ENCODE measurements at regions not wholly inside any gene's neighbourhood (a gene's known extent, or its start where the extent isn't known, plus 50 kb on each side); places are given as distances from the start of the nearest gene placed in this dataset.

- no peaks in the 10 kb centered on the region for H3K4me1 ChIP-seq (ENCODE audit: control insufficient read depth, extremely low read depth, insufficient read depth, low read length)
- H3K27ac ChIP-seq (ENCODE audit: insufficient read depth, low read depth, low read length): no peak overlapping the region
- no peak overlapping the region for H3K9ac ChIP-seq (replicated peaks; ENCODE audit: extremely low read depth, insufficient read depth, low read length)
- intact Hi-C loops (cut with micrococcal nuclease): no loop called here
- BruUV-seq (replicated peaks): no TSS peak
- no peak overlapping the region for H3K4me3 ChIP-seq (replicated peaks in 1 of 3; ENCODE audit: insufficient read depth in 1 of 3, low read depth in 1 of 3, low read length in 3 of 3)
- no peaks in the 10 kb centered on the region for H4K20me1 ChIP-seq (replicated peaks; ENCODE audit: control insufficient read depth, extremely low read depth, insufficient read depth, low read length)
- no peaks in the 10 kb centered on the region for H3K27me3 ChIP-seq (ENCODE audit: control insufficient read depth in 2 of 2, insufficient read depth in 2 of 2, low read length in 2 of 2)
- H3K9me1 ChIP-seq (replicated peaks; ENCODE audit: control insufficient read depth, extremely low read depth, insufficient read depth, low read length): no peaks in the 10 kb centered on the region
- TF ChIP-seq MAX (IDR thresholded peaks at IDR 0.05; ENCODE audit: insufficient read depth, insufficient read length) (no peak), POLR2A (IDR thresholded peaks at IDR 0.05; ENCODE audit: low read depth, low read length) (no peak), POLR2AphosphoS5 (IDR thresholded peaks at IDR 0.05; ENCODE audit: insufficient read depth, low read depth, low read length) (no peak), MYC (IDR thresholded peaks at IDR 0.05; ENCODE audit: low read depth, low read length) (no peak), GATA2 (IDR thresholded peaks at IDR 0.05; ENCODE audit: insufficient read depth, insufficient read length, low read depth, low read length) (no peak), FOS (IDR thresholded peaks at IDR 0.05; ENCODE audit: borderline replicate concordance, insufficient read depth, low read length) (no peak), EZH2 (IDR thresholded peaks at IDR 0.05; ENCODE audit: borderline replicate concordance, low read depth, low read length, severe bottlenecking) (no peak), JUN (IDR thresholded peaks at IDR 0.05; ENCODE audit: borderline replicate concordance, insufficient read depth, insufficient read length, low read depth) (no peak), CTCF (IDR thresholded peaks at IDR 0.05; ENCODE audit: extremely low read depth in 1 of 2, insufficient read depth in 1 of 2, low read depth in 1 of 2, low read length in 2 of 2) (no peak)
- ChIA-PET CTCF (no interaction called here), POLR2A (no interaction called here)
- H3K36me3 ChIP-seq (ENCODE audit: control insufficient read depth in 2 of 2, extremely low read depth in 1 of 2, insufficient read depth in 2 of 2, low read length in 2 of 2): no peaks in the 10 kb centered on the region
- no peaks in the 10 kb centered on the region for H3K79me2 ChIP-seq (ENCODE audit: control insufficient read depth, insufficient read depth, low read length)
- dilution Hi-C loops (cut with MboI; ENCODE audit: extremely low pct_ligation_motif_present, low sequenced_read_pairs): no loop called here
- H3K4me2 ChIP-seq (ENCODE audit: insufficient read depth, low read length): no peak overlapping the region
- no peak for DNase-seq (ENCODE audit: low read depth, low spot score)
- no peak for FAIRE-seq
- peaks cover 7% of the 10 kb centered on the region for H3K9me3 ChIP-seq (replicated peaks; ENCODE audit: control insufficient read depth, insufficient read depth, low read length)
- H2AFZ ChIP-seq (ENCODE audit: low read depth, low read length): no peak overlapping the region
These were observed 769.7 kb upstream of the EEF2KMT start for GRCh38 chr16:5867250-5867649.
